Dedifferentiated amniotic fluid mesenchymal stem cell (primary cell): ENCODE measurements at regions not wholly inside any gene's neighbourhood (a gene's known extent, or its start where the extent isn't known, plus 50 kb on each side); places are given as distances from the start of the nearest gene placed in this dataset.
"Not testable (repeated sequence)": the region's sequence is repeated elsewhere in the genome, so short reads cannot be mapped to it uniquely, and the experiment has no call there.

Source experiments
- DNase-seq: peaks from one replicate; pipeline ENCODE4 v3.0.0-alpha.2; 2016; ENCODE audit errors: extremely low spot score

- DNase-seq, result no peak
These were observed 89.6 kb downstream of the DDX1 start for GRCh38 chr2:15681089-15681885.

DNA sequence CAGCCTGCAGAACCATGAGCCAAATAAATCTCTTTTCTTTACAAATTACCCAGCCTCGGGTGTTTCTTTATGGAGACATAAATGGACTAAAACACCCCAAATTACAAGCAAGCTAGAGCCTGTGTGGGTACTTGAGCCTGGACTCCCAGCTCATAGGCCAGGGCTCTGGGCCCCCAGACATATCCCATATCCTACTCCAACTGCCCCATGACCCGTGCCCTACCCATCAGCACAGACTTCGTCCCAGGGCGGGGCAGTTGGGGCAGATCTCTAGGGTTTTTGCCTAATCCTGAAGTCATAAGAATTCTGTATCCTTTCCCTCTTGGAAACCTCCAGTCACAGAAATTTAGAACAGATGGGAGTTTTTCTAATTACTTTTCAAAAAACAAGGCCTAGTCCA is 90.7 kb downstream of the DDX1 start:
- no peak for DNase-seq

DNA sequence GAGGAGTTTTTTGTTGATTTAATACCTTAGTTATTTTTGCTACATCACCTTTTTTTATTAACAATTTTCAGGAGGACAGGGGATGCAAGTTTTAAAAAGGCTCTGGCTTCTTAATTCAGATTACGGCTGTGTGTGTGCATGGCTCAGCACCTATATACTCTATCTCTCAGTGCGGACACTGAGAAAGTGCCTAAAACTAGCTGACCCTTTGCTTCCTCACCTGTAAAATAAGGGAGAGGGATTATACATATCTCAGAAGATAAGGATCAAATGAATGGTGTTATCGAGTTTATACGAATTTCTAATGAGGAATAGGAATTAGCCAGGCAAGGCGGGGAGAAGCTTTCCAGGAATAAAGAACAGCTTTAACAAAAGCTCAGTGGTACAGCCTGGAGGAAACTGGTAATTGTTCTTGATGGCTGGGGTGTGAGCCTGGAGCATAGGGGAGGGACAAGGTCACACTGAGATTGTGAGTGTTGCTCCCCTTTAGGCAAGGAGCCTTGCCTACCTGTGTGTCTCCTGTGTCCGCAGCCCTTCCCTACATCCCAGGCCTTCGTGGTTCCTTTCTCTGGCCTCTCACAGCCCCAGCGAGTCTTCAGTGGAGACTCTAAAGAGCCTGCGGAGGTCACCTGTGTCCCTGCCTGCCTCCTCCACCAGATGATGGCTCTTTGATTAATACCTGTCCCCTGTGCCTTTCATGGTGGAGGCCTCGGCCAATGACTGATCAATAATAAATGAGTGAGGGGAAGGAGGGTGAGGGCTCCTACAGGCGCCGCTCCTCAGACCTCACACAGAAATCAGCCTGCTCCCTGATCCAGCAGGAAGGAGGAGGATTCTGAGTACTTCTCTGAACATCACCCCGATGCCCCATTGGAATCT is 92.7 kb downstream of the DDX1 start:
- no peak for DNase-seq

DNA sequence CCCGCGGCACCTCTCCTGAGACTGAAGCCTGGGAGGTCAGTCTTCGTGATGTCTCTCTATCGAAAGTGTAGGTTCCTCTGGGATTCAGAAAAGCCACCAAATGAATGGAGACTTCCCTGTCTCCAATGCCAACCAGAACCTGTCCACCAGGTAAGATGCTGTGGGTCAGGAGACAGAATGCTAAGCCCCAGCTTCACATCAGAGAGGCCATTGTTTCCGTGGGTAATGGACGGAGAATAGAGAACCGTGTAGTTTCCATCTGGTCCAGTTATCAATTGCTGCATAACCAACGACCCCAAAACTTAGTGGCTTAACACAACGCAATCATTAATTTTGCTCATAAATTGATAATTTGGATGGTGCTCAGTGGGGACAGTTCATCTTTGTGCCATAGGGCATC is 93.5 kb downstream of the DDX1 start:
- no peak for DNase-seq

DNA sequence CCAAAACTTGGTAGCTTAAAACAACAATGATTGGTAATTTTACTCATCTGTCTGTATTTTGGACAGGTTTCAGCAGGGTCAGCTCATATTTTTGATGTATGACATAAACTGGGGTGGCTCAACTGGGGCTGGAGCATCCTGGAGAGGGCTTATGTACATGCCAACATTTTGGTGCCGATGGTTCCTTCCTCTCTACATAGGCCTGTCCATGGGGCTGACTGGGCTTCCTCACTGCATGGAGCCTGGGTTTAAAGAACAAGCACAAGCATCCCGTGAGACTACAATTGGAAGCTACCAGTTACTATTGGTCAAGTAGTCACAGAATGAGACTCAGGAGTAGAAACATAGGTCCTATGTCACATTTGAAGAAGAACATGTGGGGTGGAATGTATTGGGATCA is 95.0 kb downstream of the DDX1 start:
- DNase-seq, result no peak

DNA sequence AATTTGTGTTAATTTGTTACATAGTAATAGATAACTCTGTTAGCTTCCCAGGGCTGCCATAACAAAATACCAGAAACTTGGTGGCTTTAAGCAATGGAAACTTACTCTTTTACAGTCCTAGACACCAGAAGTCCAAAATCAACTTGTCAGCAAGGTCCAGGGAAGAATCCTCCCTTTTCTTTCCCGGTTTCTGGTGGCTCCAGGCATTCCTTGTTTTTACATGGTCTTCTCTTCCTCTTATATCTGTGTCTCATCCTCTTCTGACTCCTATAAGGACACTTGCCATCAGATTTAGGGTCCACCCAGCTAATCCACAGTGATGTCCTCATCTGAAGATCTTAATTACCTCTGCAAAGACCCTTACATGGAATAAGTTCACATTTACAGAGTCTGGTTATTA is 95.6 kb downstream of the DDX1 start:
- DNase-seq, result no peak

DNA sequence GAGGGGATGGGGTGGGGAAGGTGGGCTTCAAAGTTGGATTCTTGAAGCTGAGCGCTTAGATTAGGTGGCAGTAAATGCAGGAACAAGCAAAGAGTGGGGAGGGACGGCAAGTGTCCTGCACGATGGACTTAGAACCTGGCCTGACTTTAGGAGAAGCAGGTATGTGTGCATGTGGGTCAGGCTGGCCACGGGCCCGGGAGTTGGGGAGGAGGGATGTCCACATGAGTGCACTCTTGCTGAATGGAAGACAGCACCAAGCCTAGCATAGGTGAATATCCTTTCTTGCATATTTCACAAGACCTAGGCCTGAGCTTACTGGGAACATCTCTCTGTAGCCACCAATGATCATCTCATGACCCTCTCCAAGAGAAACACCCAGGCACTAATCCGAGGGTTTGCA is 96.1 kb downstream of the DDX1 start:
- DNase-seq, result no peak

DNA sequence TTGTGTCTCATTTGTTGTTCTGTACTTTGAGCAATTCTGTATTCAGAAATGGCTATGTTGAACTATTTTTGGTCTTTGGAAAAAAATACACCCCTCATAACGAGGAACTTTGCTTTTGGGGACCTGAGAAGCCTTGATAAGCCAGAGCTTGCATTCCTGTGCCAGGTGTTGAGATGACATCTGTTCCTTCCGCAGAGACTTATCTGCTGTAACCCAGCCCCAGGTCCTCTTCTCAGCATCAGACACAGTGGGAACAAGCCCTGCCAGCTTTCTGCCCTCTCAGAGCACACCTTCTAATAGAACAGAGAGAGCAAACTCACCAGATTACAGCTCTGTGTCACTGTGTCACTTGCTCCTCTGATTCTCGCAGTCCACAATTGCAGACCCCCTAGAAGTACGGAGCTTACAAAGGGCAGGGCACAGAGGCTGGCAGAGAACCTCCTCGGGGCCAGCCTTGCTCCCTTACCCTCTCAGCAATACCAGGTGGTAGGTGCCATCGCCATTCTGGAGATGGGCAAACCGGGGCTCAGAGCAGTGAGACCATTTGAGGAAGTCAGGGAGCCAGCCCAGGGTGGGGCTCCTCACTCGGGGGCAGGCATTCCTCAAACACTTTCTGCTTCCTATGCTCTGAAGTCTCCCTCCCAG is 97.4 kb downstream of the DDX1 start:
- no peak for DNase-seq

DNA sequence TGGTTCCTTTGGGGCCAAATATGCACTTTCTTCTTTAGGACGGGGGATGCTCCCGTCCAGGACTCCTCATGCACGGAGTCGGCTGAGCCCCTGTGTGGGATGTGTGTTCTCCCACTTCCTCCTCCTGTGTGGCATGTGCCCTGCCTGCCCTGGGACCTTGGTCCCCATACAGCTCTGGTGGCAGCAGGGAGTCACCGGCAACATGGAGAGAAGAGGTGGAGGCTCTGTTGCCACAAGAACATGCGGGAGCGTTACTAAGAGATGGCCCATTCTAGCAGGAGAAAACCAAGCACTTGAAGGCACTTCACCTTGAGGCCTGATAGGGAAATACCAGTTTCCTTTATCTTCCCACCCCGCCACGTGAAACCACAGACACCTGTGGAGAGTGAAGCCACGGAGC is 98.0 kb downstream of the DDX1 start:
- DNase-seq, result no peak

DNA sequence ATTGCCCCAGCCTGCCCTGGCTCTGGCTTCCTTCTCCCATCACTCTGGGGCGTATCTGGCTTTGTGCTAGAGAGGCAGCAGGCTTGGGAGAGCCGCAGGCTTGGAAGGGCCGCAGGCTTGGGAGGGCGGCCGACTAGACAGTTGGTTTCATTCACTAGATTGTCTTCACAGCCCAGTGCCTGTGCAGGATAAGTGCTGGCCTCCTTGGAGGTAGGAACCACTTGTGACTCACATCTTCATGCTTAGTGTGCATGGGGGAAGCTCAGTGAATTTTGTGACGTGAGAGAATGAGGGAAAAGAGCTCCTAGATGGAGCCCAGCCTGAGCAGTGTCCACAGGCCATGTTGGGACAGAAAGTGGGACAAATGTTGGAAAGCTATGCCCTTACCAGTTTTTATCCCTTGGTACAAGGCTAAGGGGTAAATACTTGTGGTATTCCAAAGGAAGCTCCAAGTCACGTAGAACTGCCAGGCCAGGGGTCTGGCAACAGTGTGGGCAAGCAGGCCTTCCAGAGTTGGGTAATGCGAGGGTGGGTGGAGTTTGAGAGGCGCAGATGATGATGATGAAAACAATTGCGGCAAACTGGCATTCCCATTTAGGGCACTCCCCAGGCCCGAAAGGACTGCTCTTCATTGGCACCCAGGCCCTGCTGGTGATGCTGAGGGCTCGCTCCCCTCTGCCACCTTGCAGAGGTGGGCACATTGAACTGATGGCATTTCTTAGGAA is 100.1 kb downstream of the DDX1 start:
- no peak for DNase-seq

DNA sequence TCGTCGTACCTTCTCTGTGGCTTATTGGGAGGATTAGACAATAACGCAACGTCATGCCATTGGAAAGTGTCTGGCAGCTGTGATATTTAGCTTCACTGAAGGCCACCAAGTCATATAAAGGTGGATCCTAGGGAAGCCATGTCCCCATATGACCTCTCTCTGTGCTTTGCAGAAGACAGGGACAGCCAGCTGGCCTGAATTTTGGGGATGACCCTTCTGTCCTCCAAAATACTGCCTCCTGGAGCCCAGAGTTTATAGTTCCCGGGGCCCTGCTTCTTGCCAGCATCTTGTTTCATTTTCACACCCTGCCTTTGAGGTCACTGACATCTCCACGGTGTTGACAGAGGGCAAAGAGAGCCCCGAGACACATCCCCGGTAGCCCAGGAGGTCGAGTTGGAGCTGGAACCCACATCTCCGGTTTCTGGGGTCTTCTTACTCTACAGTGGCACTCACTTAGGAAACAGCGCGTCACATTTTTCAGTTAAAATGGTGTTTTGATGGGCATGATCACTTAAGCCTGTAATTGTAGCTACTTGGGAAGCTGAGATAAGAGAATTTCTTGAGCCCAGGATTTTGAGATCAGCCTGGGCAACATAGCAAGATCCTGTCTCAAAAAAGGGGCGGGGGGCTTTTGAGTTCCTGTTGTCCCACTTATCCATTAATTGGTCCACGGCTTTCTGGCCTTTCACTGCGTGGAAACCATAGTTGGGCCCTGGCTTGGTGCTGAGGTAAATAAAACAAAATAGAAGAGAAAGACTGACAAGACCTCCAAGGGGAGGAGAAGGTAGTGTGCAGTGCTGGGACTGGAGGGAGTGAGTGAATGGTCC is 101.1 kb downstream of the DDX1 start:
- DNase-seq, result no peak

GRCh38 chr2:15693382-15693781 is 101.7 kb downstream of the DDX1 start:
- no peak for DNase-seq

DNA sequence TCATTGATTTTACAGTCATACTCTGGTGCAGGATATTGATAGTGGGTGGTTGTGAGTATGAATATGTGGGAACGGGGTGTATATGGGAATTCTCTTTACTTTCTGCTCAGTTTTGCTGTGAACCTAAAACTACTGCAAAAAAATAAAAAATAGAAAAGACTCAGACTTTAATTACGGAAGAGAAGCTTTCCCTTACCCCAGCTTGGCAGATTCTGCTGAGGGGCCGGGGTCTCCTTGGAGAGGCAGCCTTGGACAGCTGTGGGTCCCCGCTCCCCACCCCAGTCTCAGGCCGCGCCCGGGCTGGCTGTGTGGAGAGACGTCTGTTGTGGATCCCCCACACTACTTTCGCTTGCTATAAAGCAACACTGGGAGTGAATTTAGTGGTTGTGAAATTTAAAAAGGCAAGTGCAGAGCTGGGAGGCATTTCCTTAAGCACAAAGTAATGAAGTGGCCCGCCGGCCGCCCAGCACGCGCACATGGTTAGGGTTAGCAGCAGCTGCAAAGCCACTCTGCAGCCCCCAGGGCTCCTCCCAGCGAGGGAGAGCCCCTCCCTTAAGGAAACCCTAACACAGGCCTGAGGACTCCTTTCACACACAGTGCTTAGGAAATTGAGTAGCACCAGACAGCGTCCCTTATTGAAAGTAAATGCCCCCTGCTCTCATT is 102.4 kb downstream of the DDX1 start:
- no peak for DNase-seq

GRCh38 chr2:15694589-15694986 is 102.9 kb downstream of the DDX1 start:
- no peak for DNase-seq

DNA sequence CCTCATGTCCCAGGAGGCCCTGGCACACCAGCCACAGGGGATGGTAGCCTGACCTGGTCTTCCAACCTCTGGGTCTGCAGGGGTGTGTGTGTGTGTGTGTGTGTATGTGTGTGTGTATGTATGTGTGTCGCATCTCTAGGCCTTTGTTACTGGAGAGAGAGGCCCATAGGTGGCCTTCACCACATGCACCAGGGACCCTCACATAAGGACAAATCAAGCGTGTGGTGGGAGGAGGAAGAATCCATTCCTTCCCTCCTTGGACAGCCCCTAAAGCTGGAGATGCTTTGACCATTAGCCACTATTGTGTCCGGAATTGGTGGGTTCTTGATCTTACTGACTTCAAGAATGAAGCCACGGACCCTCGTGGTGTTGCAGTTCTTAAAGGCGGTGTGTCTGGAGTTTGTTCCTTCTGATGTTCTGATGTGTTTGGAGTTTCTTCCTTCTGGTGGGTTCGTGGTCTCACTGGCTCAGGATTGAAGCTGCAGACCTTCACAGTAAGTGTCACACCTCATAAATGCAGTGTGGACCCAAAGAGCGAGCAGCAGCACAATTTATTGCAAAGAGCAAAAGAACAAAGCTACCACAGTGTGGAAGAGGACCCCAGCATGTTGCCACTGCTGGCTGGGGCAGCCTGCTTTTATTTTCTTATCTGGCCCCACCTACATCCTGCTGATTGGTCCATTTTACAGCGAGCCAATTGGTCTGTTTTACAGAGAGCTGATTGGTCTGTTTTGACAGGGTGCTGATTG is 104.1 kb downstream of the DDX1 start:
- DNase-seq, result no peak

DNA sequence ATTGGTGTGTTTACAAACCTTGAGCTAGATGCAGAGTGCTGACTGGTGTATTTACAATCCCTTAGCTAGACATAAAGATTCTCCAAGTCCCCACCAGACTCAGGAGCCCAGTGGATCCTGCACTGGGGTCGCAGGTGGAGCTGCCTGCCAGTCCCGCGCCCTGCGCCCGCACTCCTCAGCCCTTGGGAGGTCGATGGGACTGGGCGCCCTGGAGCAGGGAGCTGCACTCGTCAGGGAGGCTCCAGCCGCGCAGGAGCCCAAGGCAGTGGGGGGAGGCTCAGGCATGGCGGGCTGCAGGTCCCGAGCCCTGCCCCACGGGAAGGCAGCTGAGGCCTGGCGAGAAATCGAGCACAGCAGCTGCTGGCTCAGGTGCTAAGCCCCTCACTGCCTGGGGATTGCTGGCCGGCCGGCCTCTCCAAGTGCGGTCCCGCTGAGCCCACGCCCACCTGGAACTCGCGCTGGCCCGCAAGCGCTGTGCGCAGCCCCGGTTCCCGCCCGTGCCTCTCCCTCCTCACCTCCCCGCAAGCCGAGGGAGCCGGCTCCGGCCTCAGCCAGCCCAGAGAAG is 105.0 kb downstream of the DDX1 start:
- not testable (repeated sequence) for DNase-seq

DNA sequence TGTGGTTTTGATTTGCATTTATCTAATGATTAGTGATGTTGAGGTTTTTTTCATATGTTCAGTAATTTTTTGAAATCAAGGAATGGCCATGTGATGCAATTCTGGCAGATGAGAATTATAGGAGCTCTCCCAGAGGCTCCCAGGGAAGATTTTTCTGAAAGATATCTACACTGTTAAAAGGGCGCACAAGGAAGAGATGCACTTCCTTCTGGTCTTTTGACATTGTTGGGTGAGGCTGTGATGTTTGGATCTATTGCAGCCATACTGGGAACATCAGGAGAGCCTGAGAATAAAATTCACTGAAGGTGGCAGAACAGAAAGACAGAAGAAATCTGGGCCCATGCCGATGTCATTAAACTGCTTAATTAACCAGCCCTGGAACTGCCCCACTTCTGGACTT is 108.5 kb downstream of the DDX1 start:
- no peak for DNase-seq

DNA sequence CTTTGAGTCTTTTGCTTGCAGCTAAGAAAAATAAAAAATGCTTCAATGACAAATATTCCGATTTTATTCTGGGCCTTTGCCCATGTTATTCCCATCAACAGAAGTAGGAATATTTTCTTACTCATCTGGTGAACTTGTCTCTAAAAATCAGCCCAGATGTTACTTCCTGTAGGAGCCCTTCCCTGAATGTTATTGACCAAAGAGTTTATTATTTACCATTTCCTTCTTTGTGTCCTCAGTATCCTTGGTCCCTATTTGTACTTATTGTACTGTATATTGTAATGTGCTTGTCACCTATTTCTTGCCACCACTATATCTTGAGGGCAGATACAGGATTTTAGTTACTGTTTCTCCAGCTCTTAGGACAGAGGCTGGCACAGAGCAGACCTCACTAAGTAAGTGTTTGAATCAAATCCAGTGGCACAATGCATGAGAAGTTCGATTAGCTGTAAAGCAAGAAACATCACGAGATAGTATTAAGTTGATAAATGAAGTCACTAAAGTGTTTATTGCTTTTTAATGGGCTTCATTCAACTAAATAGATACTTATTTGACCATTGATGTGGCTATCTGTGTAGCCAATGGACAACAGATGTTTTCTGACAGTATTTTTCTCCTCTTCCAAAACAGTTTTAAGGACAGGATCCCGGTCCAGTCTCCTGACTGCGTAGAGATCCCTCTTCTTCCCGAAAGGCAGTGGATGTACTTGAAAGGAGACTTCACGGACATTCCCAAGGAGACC is 109.1 kb downstream of the DDX1 start:
- no peak for DNase-seq
